ENCODE measurements at regions not wholly inside any gene's neighbourhood (a gene's known extent, or its start where the extent isn't known, plus 50 kb on each side); places are given as distances from the start of the nearest gene placed in this dataset.

DNA sequence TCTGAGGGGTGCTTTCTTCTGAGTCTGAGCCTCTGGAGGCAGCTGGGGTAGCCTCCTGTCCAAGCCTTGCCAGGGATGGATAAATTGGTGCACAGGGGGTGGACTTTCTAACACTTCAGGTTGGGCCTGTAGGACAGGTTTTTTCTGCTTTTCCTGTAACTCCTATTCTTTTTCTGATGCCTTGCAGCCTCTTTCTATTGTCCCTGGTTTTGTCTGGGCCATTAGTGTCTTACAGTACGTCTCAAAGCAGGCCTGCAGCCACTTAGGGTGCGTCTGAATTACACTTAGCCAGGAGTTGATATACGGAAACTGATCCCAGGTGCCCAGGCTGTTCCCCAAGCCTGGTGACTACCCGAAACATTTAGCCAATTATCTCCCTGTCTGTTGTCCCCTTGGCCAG lies 213.3 kb upstream of the HTR2A start:
- H3K4me3 ChIP-seq (ENCODE audit: low read depth, low read length), result no peak overlapping the region
- TF ChIP-seq, protein P1, sequence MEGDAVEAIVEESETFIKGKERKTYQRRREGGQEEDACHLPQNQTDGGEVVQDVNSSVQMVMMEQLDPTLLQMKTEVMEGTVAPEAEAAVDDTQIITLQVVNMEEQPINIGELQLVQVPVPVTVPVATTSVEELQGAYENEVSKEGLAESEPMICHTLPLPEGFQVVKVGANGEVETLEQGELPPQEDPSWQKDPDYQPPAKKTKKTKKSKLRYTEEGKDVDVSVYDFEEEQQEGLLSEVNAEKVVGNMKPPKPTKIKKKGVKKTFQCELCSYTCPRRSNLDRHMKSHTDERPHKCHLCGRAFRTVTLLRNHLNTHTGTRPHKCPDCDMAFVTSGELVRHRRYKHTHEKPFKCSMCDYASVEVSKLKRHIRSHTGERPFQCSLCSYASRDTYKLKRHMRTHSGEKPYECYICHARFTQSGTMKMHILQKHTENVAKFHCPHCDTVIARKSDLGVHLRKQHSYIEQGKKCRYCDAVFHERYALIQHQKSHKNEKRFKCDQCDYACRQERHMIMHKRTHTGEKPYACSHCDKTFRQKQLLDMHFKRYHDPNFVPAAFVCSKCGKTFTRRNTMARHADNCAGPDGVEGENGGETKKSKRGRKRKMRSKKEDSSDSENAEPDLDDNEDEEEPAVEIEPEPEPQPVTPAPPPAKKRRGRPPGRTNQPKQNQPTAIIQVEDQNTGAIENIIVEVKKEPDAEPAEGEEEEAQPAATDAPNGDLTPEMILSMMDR (IDR thresholded peaks at IDR 0.05; ENCODE audit: low read depth, low read length), result no peak
- TF ChIP-seq, protein P2, sequence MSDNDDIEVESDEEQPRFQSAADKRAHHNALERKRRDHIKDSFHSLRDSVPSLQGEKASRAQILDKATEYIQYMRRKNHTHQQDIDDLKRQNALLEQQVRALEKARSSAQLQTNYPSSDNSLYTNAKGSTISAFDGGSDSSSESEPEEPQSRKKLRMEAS (IDR thresholded peaks at IDR 0.05; ENCODE audit: low read depth, low read length), result no peak
- no peak for TF ChIP-seq MYC (IDR thresholded peaks at IDR 0.05; ENCODE audit: low read depth, low read length)
- TF ChIP-seq POLR2A (IDR thresholded peaks at IDR 0.05; ENCODE audit: extremely low read depth, insufficient read length), result no peak
- DNase-seq (ENCODE audit: low read depth), result no peak

DNA sequence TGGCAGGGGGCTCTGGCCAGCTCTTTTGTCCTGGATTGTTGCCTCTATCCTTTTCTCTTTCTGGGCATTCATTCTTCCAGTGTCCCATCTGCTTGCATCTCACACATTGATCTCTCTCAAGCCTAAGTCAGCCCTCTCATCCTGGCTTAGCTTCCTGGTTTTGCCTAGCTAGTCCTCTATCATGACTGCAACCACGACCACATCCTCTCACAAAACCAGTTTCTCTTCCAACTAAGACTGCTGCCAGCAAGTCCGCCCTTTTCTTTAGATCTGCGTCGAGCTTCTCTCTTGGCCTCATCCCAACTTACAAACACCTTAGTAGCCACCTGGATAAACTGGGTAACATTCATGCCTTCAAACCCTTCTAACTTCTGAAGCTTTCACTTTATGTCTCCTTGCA lies 212.2 kb upstream of the HTR2A start:
- H3K4me3 ChIP-seq (ENCODE audit: low read depth, low read length), result no peak overlapping the region
- TF ChIP-seq POLR2A (IDR thresholded peaks at IDR 0.05; ENCODE audit: extremely low read depth, insufficient read length) (no peak), MYC (IDR thresholded peaks at IDR 0.05; ENCODE audit: low read depth, low read length) (no peak)
- TF ChIP-seq, protein P2 (IDR thresholded peaks at IDR 0.05; ENCODE audit: low read depth, low read length), result no peak
- TF ChIP-seq, protein P1 (IDR thresholded peaks at IDR 0.05; ENCODE audit: low read depth, low read length), result no peak
- peak; percentile 7 for DNase-seq (ENCODE audit: low read depth)

DNA sequence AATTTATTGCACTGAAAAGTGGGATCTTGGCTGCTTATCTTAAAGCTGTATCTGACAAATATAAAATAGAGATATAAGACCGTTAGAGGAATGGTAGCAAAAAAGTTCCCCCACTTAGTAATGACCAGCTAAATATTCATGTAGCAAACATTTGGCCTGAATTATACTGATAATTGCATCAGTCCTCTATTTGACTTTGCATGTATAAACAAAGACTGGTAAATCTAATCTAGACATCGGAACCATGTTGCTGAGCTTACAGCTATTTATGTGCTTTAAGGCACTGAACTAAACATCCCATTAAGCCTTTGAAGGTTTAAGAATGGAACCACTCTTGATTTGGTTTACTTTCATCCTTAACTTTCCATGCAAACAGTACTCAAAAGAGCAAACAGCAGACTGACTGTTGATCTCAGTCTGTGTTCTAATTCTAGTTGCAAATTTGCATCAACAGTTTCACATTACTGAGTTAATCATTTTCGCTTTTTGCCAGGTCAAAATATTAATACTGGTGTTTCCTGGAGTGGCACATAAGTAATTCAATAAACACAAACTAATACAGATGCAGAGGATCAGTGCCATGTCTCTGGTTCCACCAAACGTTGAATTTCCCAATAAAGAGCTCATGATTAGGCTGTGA lies 203.5 kb upstream of the HTR2A start:
- TF ChIP-seq MYC (IDR thresholded peaks at IDR 0.05; ENCODE audit: low read depth, low read length) (no peak), POLR2A (IDR thresholded peaks at IDR 0.05; ENCODE audit: extremely low read depth, insufficient read length) (no peak)
- TF ChIP-seq, protein P1 (IDR thresholded peaks at IDR 0.05; ENCODE audit: low read depth, low read length), result no peak
- TF ChIP-seq, protein P2 (IDR thresholded peaks at IDR 0.05; ENCODE audit: low read depth, low read length), result no peak
- H3K4me3 ChIP-seq (ENCODE audit: low read depth, low read length), result no peak overlapping the region
- DNase-seq (ENCODE audit: low read depth), result no peak

DNA sequence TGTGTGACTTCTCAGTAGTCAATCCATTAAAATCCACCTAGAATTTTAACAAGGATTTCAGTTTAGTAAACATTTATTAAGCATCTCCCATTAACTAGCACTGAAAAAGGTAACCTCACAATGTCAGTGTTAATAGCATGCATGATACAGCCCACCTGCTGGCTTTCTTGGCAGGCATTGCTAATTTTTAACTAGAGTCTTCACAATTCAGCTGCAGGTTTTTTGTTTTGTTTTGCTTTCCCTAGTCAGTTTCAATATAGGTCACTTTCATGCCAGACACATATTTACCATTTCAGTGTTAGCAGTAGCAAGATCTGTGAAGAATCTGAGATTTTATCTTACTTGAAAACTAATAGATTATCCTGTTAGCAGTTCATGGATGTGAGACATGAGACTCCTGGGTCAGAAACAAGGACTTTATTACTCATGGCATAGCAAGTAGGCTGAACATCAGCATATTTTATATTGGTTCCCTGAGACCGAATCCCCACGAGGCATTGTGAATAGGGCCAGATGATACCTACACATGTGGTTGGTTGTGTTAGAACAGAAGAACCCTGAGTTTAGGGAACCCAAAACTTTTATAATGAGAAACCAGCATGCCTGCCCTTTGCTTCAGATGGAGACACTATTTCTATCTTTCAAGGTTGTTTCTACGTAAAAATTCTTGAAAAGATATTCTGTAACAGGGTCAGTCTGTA lies 198.0 kb upstream of the HTR2A start:
- H3K4me3 ChIP-seq (ENCODE audit: low read depth, low read length), result no peak overlapping the region
- DNase-seq (ENCODE audit: low read depth), result no peak
- TF ChIP-seq, protein P2 (IDR thresholded peaks at IDR 0.05; ENCODE audit: low read depth, low read length), result no peak
- TF ChIP-seq, protein P1 (IDR thresholded peaks at IDR 0.05; ENCODE audit: low read depth, low read length), result no peak
- no peak for TF ChIP-seq MYC (IDR thresholded peaks at IDR 0.05; ENCODE audit: low read depth, low read length)
- no peak for TF ChIP-seq POLR2A (IDR thresholded peaks at IDR 0.05; ENCODE audit: extremely low read depth, insufficient read length)

DNA sequence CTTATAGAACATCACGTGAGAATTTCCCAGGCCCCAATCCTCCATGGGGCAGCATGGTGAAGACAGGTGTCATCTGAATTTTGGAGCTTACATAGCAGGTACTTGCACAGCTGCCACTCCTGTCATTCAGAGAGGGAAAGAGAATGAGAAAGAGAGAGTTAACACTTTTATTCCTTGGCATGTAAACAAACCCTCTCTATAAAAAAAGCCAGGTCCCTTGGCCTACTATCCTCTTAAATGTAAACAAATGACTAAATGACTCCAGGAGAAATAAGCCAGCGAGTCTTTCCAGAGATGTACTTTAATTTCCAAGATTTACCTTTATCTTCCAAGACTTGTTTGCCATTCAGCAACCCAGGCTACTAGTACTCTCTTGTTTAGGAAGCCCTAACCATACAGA lies 195.3 kb upstream of the HTR2A start:
- H3K4me3 ChIP-seq (ENCODE audit: low read depth, low read length), result no peak overlapping the region
- TF ChIP-seq POLR2A (IDR thresholded peaks at IDR 0.05; ENCODE audit: extremely low read depth, insufficient read length) (no peak), MYC (IDR thresholded peaks at IDR 0.05; ENCODE audit: low read depth, low read length) (no peak)
- TF ChIP-seq, protein P1 (IDR thresholded peaks at IDR 0.05; ENCODE audit: low read depth, low read length), result no peak
- TF ChIP-seq, protein P2 (IDR thresholded peaks at IDR 0.05; ENCODE audit: low read depth, low read length), result no peak
- no peak for DNase-seq (ENCODE audit: low read depth)

Data from NB4 (cell line).